ENCODE measurements at regions not wholly inside any gene's neighbourhood (a gene's known extent, or its start where the extent isn't known, plus 50 kb on each side); places are given as distances from the start of the nearest gene placed in this dataset.

GRCh38 chr3:150306906-150307305 is 101.2 kb upstream of the TSC22D2 start:
- TF ChIP-seq CTCF (optimal IDR thresholded peaks at IDR 0.05 in 1 of 3, IDR thresholded peaks at IDR 0.05 in 1 of 3, conservative IDR thresholded peaks at IDR 0.05 in 1 of 3; ENCODE audit: extremely low read depth in 1 of 3, insufficient read depth in 2 of 3, low read length in 3 of 3) (no peak), EZH2 (IDR thresholded peaks at IDR 0.05; ENCODE audit: low read length) (no peak)
